HepG2 (cell line): ENCODE measurements at regions not wholly inside any gene's neighbourhood (a gene's known extent, or its start where the extent isn't known, plus 50 kb on each side); places are given as distances from the start of the nearest gene placed in this dataset.

Experiments
- ATAC-seq: fragments of 200-7000 bp; cut with Tn5 transposase; 3 replicates; pipeline ENCODE4 v1.9.1; 2020; ENCODE audit warnings: mild to moderate bottlenecking, moderate library complexity
- BruUV-seq: library from RNA; stranded (reverse); fragments of 400-500 nt; replicated peaks from 2 replicates; lab custom pipeline; 2021; lab: Mats Ljungman, UMichigan
- CTCF ChIA-PET: fragments of 300-600 bp; formaldehyde crosslinking; extraction: SDS; loops from one replicate; lab custom pipeline; 2021; ENCODE audit warnings: low total read pairs, inconsistent platforms, low intra/inter-chr PET ratio; lab: Yijun Ruan, JAX
- POLR2A ChIA-PET: fragments of 350-600 bp; sonication (Branson Sonifier 250); formaldehyde crosslinking; loops from one replicate; lab custom pipeline; 2020; ENCODE audit warnings: antibody characterized with exemption, inconsistent platforms; lab: Yijun Ruan, JAX
- DNase-seq: peaks from one replicate; pipeline ENCODE4 v3.0.0-alpha.2; 2015; ENCODE audit warnings: low spot score
- FAIRE-seq: peaks from 3 replicates; lab custom pipeline; 2011; peaks lifted over from hg19 to GRCh38; lab: Jason Lieb, UNC
- H2AFZ ChIP-seq: one replicate; pipeline ENCODE4 v1.6.1; 2011; ENCODE audit warnings: low read length, inconsistent platforms
- H3K27ac ChIP-seq: fragments of 300-600 bp; 3 replicates; pipeline ENCODE4 v1.8.0; 2011; ENCODE audit warnings: mixed run types, mild to moderate bottlenecking, mixed read lengths, low read length, inconsistent platforms; ENCODE audit not compliant: insufficient read depth; ENCODE audit errors: extremely low read length
- H3K27me3 ChIP-seq, 2 experiments: fragments of 200-600 bp in 1 of 2; 2 replicates in 1 of 2; 3 replicates in 1 of 2; pipeline versions ENCODE4 v1.6.0 to v1.8.0; 2011; ENCODE audit warnings: low read length in 2 of 2, mild to moderate bottlenecking in 2 of 2, moderate library complexity in 2 of 2, inconsistent platforms in 1 of 2; ENCODE audit not compliant: insufficient read depth in 2 of 2, control insufficient read depth in 1 of 2
- H3K36me3 ChIP-seq, 2 experiments: fragments of 200-600 bp in 1 of 2; replicated peaks in 1 of 2; 2 replicates in 1 of 2; 3 replicates in 1 of 2; pipeline versions ENCODE4 v1.5.1 to v1.8.0; 2011; ENCODE audit warnings: low read length in 2 of 2, inconsistent platforms in 1 of 2; ENCODE audit not compliant: insufficient read depth in 2 of 2, control insufficient read depth in 1 of 2
- H3K4me1 ChIP-seq: 2 replicates; pipeline ENCODE4 v1.5.1; 2012; ENCODE audit warnings: low read length, inconsistent platforms; ENCODE audit not compliant: insufficient read depth
- H3K4me2 ChIP-seq: 2 replicates; pipeline ENCODE4 v1.6.0; 2011; ENCODE audit warnings: low read depth, low read length, inconsistent platforms
- H3K4me3 ChIP-seq, 3 experiments: fragments of 200-600 bp in 1 of 3; sonication (generic), shearing (Covaris generic) in 1 of 3; replicated peaks in 1 of 3; 2 replicates each; pipeline ENCODE4 v1.5.1; 2011 to 2016; ENCODE audit warnings: low read length in 3 of 3, inconsistent platforms in 2 of 3, low read depth in 2 of 3, mild to moderate bottlenecking in 2 of 3, control low read depth in 1 of 3, mixed read lengths in 1 of 3; ENCODE audit not compliant: insufficient read depth in 1 of 3
- H3K79me2 ChIP-seq: one replicate; pipeline ENCODE4 v1.6.1; 2011; ENCODE audit warnings: low read length, inconsistent platforms; ENCODE audit not compliant: insufficient read depth
- H3K9ac ChIP-seq: 2 replicates; pipeline ENCODE4 v1.6.0; 2011; ENCODE audit warnings: mild to moderate bottlenecking, low read depth, low read length, inconsistent platforms; ENCODE audit not compliant: insufficient read depth
- H3K9me3 ChIP-seq: 2 replicates; pipeline ENCODE4 v1.5.1; 2012; ENCODE audit warnings: mild to moderate bottlenecking, low read length
- H4K20me1 ChIP-seq: 2 replicates; pipeline ENCODE4 v1.6.0; 2011; ENCODE audit warnings: inconsistent platforms, mild to moderate bottlenecking, low read length, moderate library complexity; ENCODE audit not compliant: insufficient read depth
- ERF ChIP-seq: IDR thresholded peaks from 2 replicates; pipeline ENCODE4 v1.6.1; 2018; ENCODE audit warnings: missing biosample characterization, missing genetic modification reagents
- HOMEZ ChIP-seq: IDR thresholded peaks from 2 replicates; pipeline ENCODE4 v1.6.1; 2016; ENCODE audit warnings: low read depth
- MAFK ChIP-seq, 2 experiments: IDR thresholded peaks in 1 of 2; conservative IDR thresholded peaks in 1 of 2; 2 replicates each; pipeline ENCODE4 v1.6.1; 2011; ENCODE audit warnings: improper control_type of control experiment in 2 of 2, low read length in 2 of 2
- MAX ChIP-seq: IDR thresholded peaks from 2 replicates; pipeline ENCODE4 v1.6.1; 2012; ENCODE audit warnings: inconsistent platforms
- PAWR ChIP-seq: sonication (generic); formaldehyde crosslinking; IDR thresholded peaks from 2 replicates; pipeline ENCODE4 v1.4.0; 2020; ENCODE audit warnings: missing genetic modification reagents, mild to moderate bottlenecking, borderline replicate concordance
- SALL2 ChIP-seq: sonication (generic); formaldehyde crosslinking; IDR thresholded peaks from 2 replicates; pipeline ENCODE4 v1.8.1; 2023; ENCODE audit warnings: mild to moderate bottlenecking, missing genetic modification reagents, inconsistent platforms
- SP5 ChIP-seq: IDR thresholded peaks from 2 replicates; pipeline ENCODE4 v1.6.1; 2016; ENCODE audit warnings: low read depth, borderline replicate concordance
- THYN1 ChIP-seq: sonication (generic); formaldehyde crosslinking; IDR thresholded peaks from 2 replicates; pipeline ENCODE4 v1.8.1; 2023; ENCODE audit warnings: low read depth, mild to moderate bottlenecking, moderate library complexity, missing genetic modification reagents, borderline replicate concordance
- ZBTB38 ChIP-seq: sonication (generic); formaldehyde crosslinking; IDR thresholded peaks from 2 replicates; pipeline ENCODE4 v1.5.1; 2020; ENCODE audit warnings: mild to moderate bottlenecking, missing genetic modification reagents
- ZNF296 ChIP-seq: sonication (generic); formaldehyde crosslinking; conservative IDR thresholded peaks from 2 replicates; pipeline ENCODE4 v1.5.0; 2020; ENCODE audit warnings: mild to moderate bottlenecking, missing genetic modification reagents
- ZNF317 ChIP-seq: sonication (generic); formaldehyde crosslinking; IDR thresholded peaks from 2 replicates; pipeline ENCODE4 v1.5.0; 2020; ENCODE audit warnings: mild to moderate bottlenecking, missing genetic modification reagents
- ZNF383 ChIP-seq: sonication (generic); formaldehyde crosslinking; IDR thresholded peaks from 2 replicates; pipeline ENCODE4 v1.4.0; 2020; ENCODE audit warnings: missing genetic modification reagents, mild to moderate bottlenecking, borderline replicate concordance
- ZNF709 ChIP-seq: sonication (generic); formaldehyde crosslinking; IDR thresholded peaks from 2 replicates; pipeline ENCODE4 v1.5.0; 2020; ENCODE audit warnings: mild to moderate bottlenecking, missing genetic modification reagents
- ZUFSP ChIP-seq: sonication (generic); formaldehyde crosslinking; IDR thresholded peaks from 2 replicates; pipeline ENCODE4 v1.9.0; 2021; ENCODE audit warnings: missing genetic modification reagents, mild to moderate bottlenecking, borderline replicate concordance
- WGBS: methylation state at CpG from one replicate; pipeline ENCODE4 v1.1.6; 2017; ENCODE audit warnings: low lambda C conversion rate; 5-methylcytosine and 5-hydroxymethylcytosine counted together
- in situ Hi-C: cut with HindIII; loops from 2 replicates; pipeline ENCODE4 v1.10.0; 2017; ENCODE audit warnings: low pct_unique_long_range_greater_than_20kb; ENCODE audit not compliant: extremely low pct_ligation_motif_present
- intact Hi-C: fragments of 100-400 bp; cut with micrococcal nuclease; formaldehyde crosslinking; loops from one replicate; pipeline ENCODE4 v1.10.0; 2022; ENCODE audit not compliant: unreplicated experiment
- TF ChIP-seq, protein P1 (sequence below): sonication (generic); formaldehyde crosslinking; IDR thresholded peaks from 2 replicates; pipeline ENCODE4 v1.4.0; 2020; ENCODE audit warnings: missing genetic modification reagents, borderline replicate concordance
- TF ChIP-seq, protein P2 (sequence below): sonication (generic); formaldehyde crosslinking; IDR thresholded peaks from 2 replicates; pipeline ENCODE4 v1.8.1; 2023; ENCODE audit warnings: missing genetic modification reagents, inconsistent platforms, borderline replicate concordance
- TF ChIP-seq, protein P3 (sequence below): sonication (generic); formaldehyde crosslinking; IDR thresholded peaks from 2 replicates; pipeline ENCODE4 v1.8.0; 2023; ENCODE audit warnings: mild to moderate bottlenecking, missing genetic modification reagents

- H3K4me2 ChIP-seq: no peak overlapping the region
- ChIA-PET POLR2A (no interaction called here), CTCF (no interaction called here)
- H3K79me2 ChIP-seq: no peaks in the 10 kb centered on the region
- WGBS: 11% methylated on average over 2 of the region's 2 CpGs
- no peak overlapping the region for H3K27ac ChIP-seq
- in situ Hi-C loops (no loop called here), intact Hi-C loops (no loop called here)
- no peaks in the 10 kb centered on the region for H4K20me1 ChIP-seq
- DNase-seq (no peak), FAIRE-seq (no peak), ATAC-seq (no peak)
- no peaks in the 10 kb centered on the region for H3K36me3 ChIP-seq
- no peak overlapping the region for H2AFZ ChIP-seq
- no TSS peak for BruUV-seq
- no peak overlapping the region for H3K9ac ChIP-seq
- no peaks in the 10 kb centered on the region for H3K9me3 ChIP-seq
- no peaks in the 10 kb centered on the region for H3K27me3 ChIP-seq
- no peaks in the 10 kb centered on the region for H3K4me1 ChIP-seq
- H3K4me3 ChIP-seq: no peak overlapping the region
- TF ChIP-seq PAWR: no peak
- no peak for TF ChIP-seq ZUFSP (CRISPR knock-in tag)
- TF ChIP-seq ZBTB38 (CRISPR knock-in tag): no peak
- no peak for TF ChIP-seq ERF
- TF ChIP-seq MAFK (conservative IDR thresholded peaks at IDR 0.05 in 1 of 2, IDR thresholded peaks at IDR 0.05 in 1 of 2; ENCODE audit: low read length in 2 of 2): no peak
- TF ChIP-seq MAX: no peak
- TF ChIP-seq SALL2: no peak
- TF ChIP-seq, protein P1, sequence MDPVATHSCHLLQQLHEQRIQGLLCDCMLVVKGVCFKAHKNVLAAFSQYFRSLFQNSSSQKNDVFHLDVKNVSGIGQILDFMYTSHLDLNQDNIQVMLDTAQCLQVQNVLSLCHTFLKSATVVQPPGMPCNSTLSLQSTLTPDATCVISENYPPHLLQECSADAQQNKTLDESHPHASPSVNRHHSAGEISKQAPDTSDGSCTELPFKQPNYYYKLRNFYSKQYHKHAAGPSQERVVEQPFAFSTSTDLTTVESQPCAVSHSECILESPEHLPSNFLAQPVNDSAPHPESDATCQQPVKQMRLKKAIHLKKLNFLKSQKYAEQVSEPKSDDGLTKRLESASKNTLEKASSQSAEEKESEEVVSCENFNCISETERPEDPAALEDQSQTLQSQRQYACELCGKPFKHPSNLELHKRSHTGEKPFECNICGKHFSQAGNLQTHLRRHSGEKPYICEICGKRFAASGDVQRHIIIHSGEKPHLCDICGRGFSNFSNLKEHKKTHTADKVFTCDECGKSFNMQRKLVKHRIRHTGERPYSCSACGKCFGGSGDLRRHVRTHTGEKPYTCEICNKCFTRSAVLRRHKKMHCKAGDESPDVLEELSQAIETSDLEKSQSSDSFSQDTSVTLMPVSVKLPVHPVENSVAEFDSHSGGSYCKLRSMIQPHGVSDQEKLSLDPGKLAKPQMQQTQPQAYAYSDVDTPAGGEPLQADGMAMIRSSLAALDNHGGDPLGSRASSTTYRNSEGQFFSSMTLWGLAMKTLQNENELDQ: no peak
- TF ChIP-seq ZNF296 (CRISPR knock-in tag): no peak
- TF ChIP-seq, protein P2, sequence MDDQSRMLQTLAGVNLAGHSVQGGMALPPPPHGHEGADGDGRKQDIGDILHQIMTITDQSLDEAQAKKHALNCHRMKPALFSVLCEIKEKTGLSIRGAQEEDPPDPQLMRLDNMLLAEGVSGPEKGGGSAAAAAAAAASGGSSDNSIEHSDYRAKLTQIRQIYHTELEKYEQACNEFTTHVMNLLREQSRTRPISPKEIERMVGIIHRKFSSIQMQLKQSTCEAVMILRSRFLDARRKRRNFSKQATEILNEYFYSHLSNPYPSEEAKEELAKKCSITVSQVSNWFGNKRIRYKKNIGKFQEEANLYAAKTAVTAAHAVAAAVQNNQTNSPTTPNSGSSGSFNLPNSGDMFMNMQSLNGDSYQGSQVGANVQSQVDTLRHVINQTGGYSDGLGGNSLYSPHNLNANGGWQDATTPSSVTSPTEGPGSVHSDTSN (CRISPR knock-in tag): no peak
- TF ChIP-seq SP5 (CRISPR knock-in tag): no peak
- no peak for TF ChIP-seq ZNF383 (CRISPR knock-in tag)
- no peak for TF ChIP-seq ZNF709 (CRISPR knock-in tag)
- TF ChIP-seq THYN1: no peak
- TF ChIP-seq, protein P3, sequence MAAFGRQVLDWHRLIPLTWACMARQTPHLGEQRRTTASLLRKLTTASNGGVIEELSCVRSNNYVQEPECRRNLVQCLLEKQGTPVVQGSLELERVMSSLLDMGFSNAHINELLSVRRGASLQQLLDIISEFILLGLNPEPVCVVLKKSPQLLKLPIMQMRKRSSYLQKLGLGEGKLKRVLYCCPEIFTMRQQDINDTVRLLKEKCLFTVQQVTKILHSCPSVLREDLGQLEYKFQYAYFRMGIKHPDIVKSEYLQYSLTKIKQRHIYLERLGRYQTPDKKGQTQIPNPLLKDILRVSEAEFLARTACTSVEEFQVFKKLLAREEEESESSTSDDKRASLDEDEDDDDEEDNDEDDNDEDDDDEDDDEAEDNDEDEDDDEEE: no peak
- no peak for TF ChIP-seq ZNF317 (CRISPR knock-in tag)
- TF ChIP-seq HOMEZ (CRISPR knock-in tag): no peak
These were observed 848.4 kb downstream of the GATA3 start for GRCh38 chr10:8902926-8903325.
